HCT116 (cell line): ENCODE measurements at regions not wholly inside any gene's neighbourhood (a gene's known extent, or its start where the extent isn't known, plus 50 kb on each side); places are given as distances from the start of the nearest gene placed in this dataset.

Experiments used
- ATAC-seq: fragments of 200-7000 bp; cut with Tn5 transposase; 2 replicates; pipeline ENCODE4 v1.9.1; 2020; ENCODE audit warnings: mild to moderate bottlenecking, moderate library complexity
- BruUV-seq: library from RNA; stranded (reverse); fragments of 400-500 nt; replicated peaks from 2 replicates; lab custom pipeline; 2021; lab: Mats Ljungman, UMichigan
- CTCF ChIA-PET: fragments of 300-600 bp; sonication (Branson Sonifier 250); formaldehyde crosslinking; loops from one replicate; lab custom pipeline; 2021; ENCODE audit warnings: antibody characterized with exemption; lab: Charles Lee
- POLR2A ChIA-PET: fragments of 300-600, 350-600 bp; sonication (Branson Sonifier 250); formaldehyde crosslinking; loops from one replicate; lab custom pipeline; 2021; ENCODE audit warnings: antibody characterized with exemption; lab: Charles Lee
- RAD21 ChIA-PET, 2 experiments: fragments of 300-600 bp; sonication (Branson Sonifier 250); formaldehyde crosslinking; loops; one replicate each; lab custom pipeline; 2023; ENCODE audit warnings: low total read pairs in 2 of 2; ENCODE audit not compliant: uncharacterized antibody in 2 of 2, unreplicated experiment in 2 of 2, low non-redundant PET in 1 of 2; lab: Charles Lee
- DNase-seq: peaks from one replicate; pipeline ENCODE4 v3.0.0-alpha.2; 2010; ENCODE audit warnings: low read depth, low spot score
- H2AFZ ChIP-seq: fragments of 200-600 bp; shearing (Covaris generic), sonication (generic); 2 replicates; pipeline ENCODE4 v1.6.1; 2017; ENCODE audit warnings: low read depth, mixed run types, mixed read lengths, antibody characterized with exemption, low read length; ENCODE audit not compliant: poor library complexity, severe bottlenecking
- H3K27ac ChIP-seq: 2 replicates; pipeline ENCODE4 v1.5.1; 2012; ENCODE audit warnings: low read depth, low read length
- H3K27me3 ChIP-seq: fragments of 200-600 bp; sonication (generic); 2 replicates; pipeline ENCODE4 v1.6.1; 2016; ENCODE audit warnings: mixed run types, low read length, mixed read lengths; ENCODE audit not compliant: insufficient read depth
- H3K36me3 ChIP-seq, 2 experiments: fragments of 200-500 bp in 1 of 2; fragments of 200-600 bp in 1 of 2; sonication (Bioruptor generic) in 1 of 2; sonication (generic) in 1 of 2; 2 replicates each; pipeline versions ENCODE4 v1.5.1 to v1.6.1; 2014 to 2016; ENCODE audit warnings: low read length in 2 of 2, inconsistent platforms in 1 of 2, mixed read lengths in 1 of 2, mixed run types in 1 of 2; ENCODE audit not compliant: insufficient read depth in 2 of 2, control insufficient read depth in 1 of 2
- H3K4me1 ChIP-seq, 2 experiments: fragments of 200-600 bp in 1 of 2; sonication (generic) in 1 of 2; 2 replicates each; pipeline versions ENCODE4 v1.5.1 to v1.6.1; 2012 to 2017; ENCODE audit warnings: low read length in 2 of 2, inconsistent platforms in 1 of 2, mild to moderate bottlenecking in 1 of 2, mixed read lengths in 1 of 2, mixed run types in 1 of 2, moderate library complexity in 1 of 2; ENCODE audit not compliant: insufficient read depth in 2 of 2, control insufficient read depth in 1 of 2
- H3K4me2 ChIP-seq: fragments of 200-600 bp; sonication (generic); 2 replicates; pipeline ENCODE4 v1.6.1; 2017; ENCODE audit warnings: mixed run types, low read length, mixed read lengths
- H3K4me3 ChIP-seq, 2 experiments: fragments of 200-600 bp in 1 of 2; sonication (generic) in 1 of 2; replicated peaks in 1 of 2; 2 replicates each; pipeline ENCODE4 v1.5.1; 2011 to 2016; ENCODE audit warnings: low read length in 2 of 2, control low read depth in 1 of 2, low read depth in 1 of 2, mild to moderate bottlenecking in 1 of 2, mixed read lengths in 1 of 2, mixed run types in 1 of 2
- H3K79me2 ChIP-seq: fragments of 200-600 bp; sonication (generic); 2 replicates; pipeline ENCODE4 v1.6.1; 2017; ENCODE audit warnings: mild to moderate bottlenecking, mixed run types, low read length, moderate library complexity, mixed read lengths; ENCODE audit not compliant: insufficient read depth
- H3K9ac ChIP-seq: fragments of 200-600 bp; sonication (generic); 2 replicates; pipeline ENCODE4 v1.6.1; 2016; ENCODE audit warnings: low read length, mixed read lengths
- H3K9me2 ChIP-seq: fragments of 200-600 bp; sonication (generic), shearing (Covaris generic); 2 replicates; pipeline ENCODE4 v1.6.1; 2017; ENCODE audit warnings: mixed run types, mild to moderate bottlenecking, moderate library complexity; ENCODE audit not compliant: insufficient read depth
- H3K9me3 ChIP-seq, 2 experiments: fragments of 200-500 bp in 1 of 2; fragments of 200-600 bp in 1 of 2; sonication (Bioruptor generic) in 1 of 2; sonication (generic) in 1 of 2; 2 replicates each; pipeline ENCODE4 v1.6.1; 2014 to 2017; ENCODE audit warnings: low read length in 2 of 2, mixed read lengths in 2 of 2, inconsistent platforms in 1 of 2, low read depth in 1 of 2, mild to moderate bottlenecking in 1 of 2, mixed run types in 1 of 2, moderate library complexity in 1 of 2; ENCODE audit not compliant: control insufficient read depth in 1 of 2, insufficient read depth in 1 of 2
- H4K20me1 ChIP-seq: fragments of 200-600 bp; sonication (generic), shearing (Covaris generic); 2 replicates; pipeline ENCODE4 v1.6.1; 2017; ENCODE audit warnings: mixed run types, mild to moderate bottlenecking, moderate library complexity; ENCODE audit not compliant: insufficient read depth
- ELF1 ChIP-seq: IDR thresholded peaks from 2 replicates; pipeline ENCODE4 v1.6.1; 2012; ENCODE audit warnings: low read depth, borderline replicate concordance
- EZH2 ChIP-seq: fragments of 200-600 bp; sonication (generic); IDR thresholded peaks from 2 replicates; pipeline ENCODE4 v1.6.1; 2017; ENCODE audit warnings: antibody characterized with exemption, mixed run types
- EZH2phosphoT487 ChIP-seq: fragments of 200-600 bp; IDR thresholded peaks from 2 replicates; pipeline ENCODE4 v1.6.1; 2018; ENCODE audit warnings: antibody characterized with exemption, borderline replicate concordance
- FOSL1 ChIP-seq: IDR thresholded peaks from 2 replicates; pipeline ENCODE4 v1.6.1; 2012; ENCODE audit warnings: low read depth
- POLR2AphosphoS5 ChIP-seq: IDR thresholded peaks from 2 replicates; pipeline ENCODE4 v1.6.1; 2011; ENCODE audit warnings: mild to moderate bottlenecking, low read depth, low read length, moderate library complexity
- intact Hi-C: fragments of 100-400 bp; cut with micrococcal nuclease; formaldehyde crosslinking; loops from 2 replicates; pipeline ENCODE4 v1.10.0; 2022
- TF ChIP-seq, protein P1 (sequence below), 3 experiments: fragments of 200-600 bp in 1 of 3; sonication (generic) in 1 of 3; IDR thresholded peaks in 2 of 3; conservative IDR thresholded peaks in 1 of 3; 2 replicates each; pipeline ENCODE4 v1.5.1; 2012 to 2017; ENCODE audit warnings: low read depth in 2 of 3, low read length in 2 of 3, antibody characterized with exemption in 1 of 3, borderline replicate concordance in 1 of 3, control low read depth in 1 of 3, mild to moderate bottlenecking in 1 of 3, mixed read lengths in 1 of 3, mixed run types in 1 of 3, moderate library complexity in 1 of 3; ENCODE audit not compliant: insufficient read depth in 1 of 3

DNA sequence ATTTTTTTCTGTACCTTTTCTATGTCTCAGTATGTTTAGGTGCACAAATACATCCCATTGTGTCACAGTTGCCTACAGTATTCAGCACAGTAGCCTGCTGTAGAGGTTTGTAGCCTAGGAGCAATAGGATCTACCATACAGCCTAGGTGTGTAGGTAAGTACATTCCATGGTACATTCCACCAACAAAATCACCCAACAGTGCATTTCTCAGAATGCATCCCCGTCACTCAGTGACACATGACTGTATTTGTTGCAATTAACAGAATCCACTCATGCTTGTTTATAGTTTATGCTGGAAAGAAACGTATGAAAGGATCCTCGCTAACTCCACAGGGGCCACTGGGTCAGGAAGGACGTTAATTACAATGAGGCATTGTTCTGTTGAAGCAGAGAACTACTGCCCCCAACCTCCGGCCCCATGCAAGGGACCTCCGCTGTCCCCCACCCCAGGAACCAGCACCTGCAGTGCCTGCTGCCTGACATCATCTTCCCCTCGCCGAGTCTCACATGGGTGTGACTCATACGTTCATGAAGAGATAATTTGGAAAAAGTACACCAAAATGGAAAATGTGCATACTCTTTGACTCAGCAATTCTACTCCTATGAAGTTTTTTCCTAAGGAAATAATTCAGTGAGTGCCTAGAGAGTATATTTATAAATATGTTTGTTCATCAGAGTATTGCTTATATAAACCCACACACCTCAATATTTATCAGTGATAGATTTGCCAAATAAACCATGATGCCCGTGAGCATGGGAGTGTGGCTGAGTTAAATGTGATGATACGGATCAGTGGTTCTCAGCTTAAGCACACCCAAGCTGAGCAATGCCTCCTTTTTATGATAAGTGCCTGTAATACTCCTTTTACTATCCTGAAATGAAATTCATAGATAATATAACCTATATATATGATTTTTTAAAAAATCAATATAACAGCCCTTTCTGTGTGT lies 156.4 kb upstream of the ECI2 start:
- no peak overlapping the region for H3K4me2 ChIP-seq

GRCh38 chr6:4289770-4290320 lies 154.5 kb upstream of the ECI2 start:
- Histone ChIP-seq H3K27ac (no peak overlapping the region), H3K36me3 (no peaks in the 10 kb centered on the region), H3K9ac (no peak overlapping the region), H3K9me2 (no peaks in the 10 kb centered on the region), H3K27me3 (no peaks in the 10 kb centered on the region), H3K4me3 (no peak overlapping the region), H3K4me1 (peaks cover 0 to 6% of the 10 kb centered on the region in 2 experiments; a peak in 1 of 4 replicates), H3K9me3 (no peaks in the 10 kb centered on the region), H3K4me2 (no peak overlapping the region), H2AFZ (no peak overlapping the region), H4K20me1 (no peaks in the 10 kb centered on the region), H3K79me2 (no peaks in the 10 kb centered on the region)
- ATAC-seq, result no peak
- DNase-seq, result no peak
- no TSS peak for BruUV-seq
- TF ChIP-seq POLR2AphosphoS5, result no peak
- TF ChIP-seq, protein P1, sequence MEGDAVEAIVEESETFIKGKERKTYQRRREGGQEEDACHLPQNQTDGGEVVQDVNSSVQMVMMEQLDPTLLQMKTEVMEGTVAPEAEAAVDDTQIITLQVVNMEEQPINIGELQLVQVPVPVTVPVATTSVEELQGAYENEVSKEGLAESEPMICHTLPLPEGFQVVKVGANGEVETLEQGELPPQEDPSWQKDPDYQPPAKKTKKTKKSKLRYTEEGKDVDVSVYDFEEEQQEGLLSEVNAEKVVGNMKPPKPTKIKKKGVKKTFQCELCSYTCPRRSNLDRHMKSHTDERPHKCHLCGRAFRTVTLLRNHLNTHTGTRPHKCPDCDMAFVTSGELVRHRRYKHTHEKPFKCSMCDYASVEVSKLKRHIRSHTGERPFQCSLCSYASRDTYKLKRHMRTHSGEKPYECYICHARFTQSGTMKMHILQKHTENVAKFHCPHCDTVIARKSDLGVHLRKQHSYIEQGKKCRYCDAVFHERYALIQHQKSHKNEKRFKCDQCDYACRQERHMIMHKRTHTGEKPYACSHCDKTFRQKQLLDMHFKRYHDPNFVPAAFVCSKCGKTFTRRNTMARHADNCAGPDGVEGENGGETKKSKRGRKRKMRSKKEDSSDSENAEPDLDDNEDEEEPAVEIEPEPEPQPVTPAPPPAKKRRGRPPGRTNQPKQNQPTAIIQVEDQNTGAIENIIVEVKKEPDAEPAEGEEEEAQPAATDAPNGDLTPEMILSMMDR (IDR thresholded peaks at IDR 0.05 in 2 of 3, conservative IDR thresholded peaks at IDR 0.05 in 1 of 3; ENCODE audit: borderline replicate concordance in 1 of 3, insufficient read depth in 1 of 3, low read depth in 2 of 3, low read length in 2 of 3), result no peak
- intact Hi-C loops, result no loop called here
- RAD21 ChIA-PET, result no interaction called here
- CTCF ChIA-PET, result no interaction called here
- POLR2A ChIA-PET, result no interaction called here

More for the DNA sequence above, 156.4 kb upstream of the ECI2 start:
- no peaks in the 10 kb centered on the region for H3K9me2 ChIP-seq
- intact Hi-C loops, result no loop called here
- ChIA-PET RAD21 (no interaction called here), POLR2A (no interaction called here), CTCF (no interaction called here)
- no peaks in the 10 kb centered on the region for H4K20me1 ChIP-seq
- H3K79me2 ChIP-seq, result no peaks in the 10 kb centered on the region
- no peak overlapping the region for H3K4me3 ChIP-seq
- DNase-seq (no peak), ATAC-seq (no peak)
- no peaks in the 10 kb centered on the region for H3K36me3 ChIP-seq
- no TSS peak for BruUV-seq
- peaks cover 0 to 6% of the 10 kb centered on the region in 2 experiments; a peak in 1 of 4 replicates for H3K4me1 ChIP-seq
- no peaks in the 10 kb centered on the region for H3K9me3 ChIP-seq
- TF ChIP-seq EZH2phosphoT487 (no peak), EZH2 (no peak), ELF1 (no peak), FOSL1 (peak; percentile 51; the same call in 1 of the 2 replicates)
- H3K27me3 ChIP-seq, result no peaks in the 10 kb centered on the region
- no peak overlapping the region for H3K9ac ChIP-seq
- H2AFZ ChIP-seq, result no peak overlapping the region
- H3K27ac ChIP-seq, result no peak overlapping the region
